G401.6 (cell line): ENCODE measurements at regions not wholly inside any gene's neighbourhood (a gene's known extent, or its start where the extent isn't known, plus 50 kb on each side); places are given as distances from the start of the nearest gene placed in this dataset.
"Not testable (repeated sequence)": the region's sequence is repeated elsewhere in the genome, so short reads cannot be mapped to it uniquely, and the experiment has no call there.

ENCODE experiments used
- FAIRE-seq: peaks from 2 replicates; lab custom pipeline; 2012; peaks lifted over from hg19 to GRCh38; lab: Jason Lieb, UNC

- no peak for FAIRE-seq
Measured at GRCh38 chr2:237217995-237218616, 132.4 kb downstream of the COPS8 start.

DNA sequence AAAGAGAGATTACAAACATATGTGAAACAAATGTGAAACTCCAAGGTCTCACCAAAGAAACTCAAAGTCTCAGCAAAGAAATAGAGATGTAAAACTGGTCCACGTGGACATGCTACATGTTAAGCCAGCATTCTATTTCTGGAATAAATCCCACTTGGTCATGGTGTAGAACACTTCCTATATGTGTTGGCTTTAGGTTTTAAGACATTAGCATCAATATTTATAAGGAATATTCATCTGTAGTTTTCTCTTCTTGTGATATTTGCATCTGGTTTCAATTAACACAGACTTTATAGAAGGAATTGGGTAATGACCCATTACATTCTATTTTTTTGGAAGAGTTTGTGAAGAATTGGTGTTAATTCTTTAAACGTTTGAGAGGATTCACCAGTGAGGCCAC, 133.1 kb downstream of the COPS8 start:
- FAIRE-seq = no peak

GRCh38 chr2:237219826-237220225, 134.1 kb downstream of the COPS8 start:
- FAIRE-seq = no peak

- no peak for FAIRE-seq
Measured at GRCh38 chr2:237221443-237221842, 135.8 kb downstream of the COPS8 start.

DNA sequence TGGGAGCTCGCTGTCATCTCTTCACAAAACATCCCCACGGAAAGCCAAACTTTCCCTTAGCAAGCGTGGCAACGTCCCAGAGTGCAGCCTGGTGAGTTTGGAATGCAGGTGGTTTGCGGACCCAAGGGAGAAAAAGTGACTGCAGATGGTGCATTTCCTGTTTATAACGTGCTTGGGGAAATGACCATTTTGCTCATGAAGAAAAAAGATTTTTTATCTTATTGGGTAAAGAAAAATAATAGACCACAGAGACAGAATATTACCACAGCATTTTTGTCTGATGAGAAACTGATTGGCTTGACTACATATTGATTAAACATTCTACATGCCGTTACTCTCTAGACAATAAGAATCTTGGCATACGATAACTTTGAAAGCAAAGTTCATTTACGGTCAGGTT, 136.5 kb downstream of the COPS8 start:
- FAIRE-seq = no peak

- no peak for FAIRE-seq
Measured at GRCh38 chr2:237222601-237223041, 136.9 kb downstream of the COPS8 start.

DNA sequence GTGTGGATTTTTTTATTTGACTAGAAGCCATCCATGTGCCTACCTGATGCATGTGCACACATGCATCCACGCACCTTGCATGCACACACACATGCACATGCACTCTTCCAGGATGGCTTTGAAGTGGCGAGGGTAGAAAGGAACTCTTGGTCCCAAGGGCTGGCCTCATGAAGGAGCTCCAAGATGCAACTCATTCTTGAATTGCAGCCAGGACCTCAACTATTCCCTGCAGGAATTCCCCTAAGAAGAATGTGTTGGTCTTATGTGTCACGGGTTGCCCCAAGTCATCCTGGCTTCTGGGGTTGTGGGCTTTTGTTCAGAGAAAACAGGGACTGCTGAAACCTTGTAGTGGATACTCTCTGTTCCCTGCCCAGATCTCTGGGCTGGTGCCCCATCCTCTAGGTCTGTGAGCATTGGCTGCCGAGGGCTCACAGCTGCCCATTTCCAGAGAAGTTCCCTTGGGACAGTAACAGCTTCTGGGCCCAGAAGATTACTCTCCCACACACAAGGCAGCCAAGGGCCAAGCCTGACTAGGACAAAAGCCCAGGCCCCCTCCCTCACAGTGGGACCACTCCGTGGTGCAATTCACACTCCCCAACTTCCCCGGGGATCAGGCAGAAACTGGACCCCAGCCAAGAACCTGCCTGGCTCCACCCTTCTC, 137.6 kb downstream of the COPS8 start:
- FAIRE-seq = no peak

DNA sequence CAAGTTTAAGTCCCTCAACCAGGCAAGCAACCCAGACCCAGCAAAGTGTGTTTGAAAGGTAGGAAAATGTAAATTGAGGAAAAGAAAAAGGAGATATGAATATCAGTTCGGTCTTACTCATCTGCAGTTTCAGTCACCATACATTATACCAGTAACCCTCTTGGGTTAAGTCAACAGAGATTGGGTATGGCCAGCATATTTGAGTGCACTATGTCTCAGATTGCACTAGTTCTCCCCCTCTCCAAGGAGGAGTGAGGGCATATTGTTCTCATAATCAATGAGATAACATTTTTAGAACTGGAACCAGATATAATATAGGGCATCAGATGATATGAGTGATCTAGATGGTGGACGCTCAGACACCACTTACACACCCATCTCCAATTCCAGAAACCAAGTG, 141.5 kb downstream of the COPS8 start:
- FAIRE-seq = no peak

- no peak for FAIRE-seq
Measured at GRCh38 chr2:237227592-237228280, 142.0 kb downstream of the COPS8 start.

DNA sequence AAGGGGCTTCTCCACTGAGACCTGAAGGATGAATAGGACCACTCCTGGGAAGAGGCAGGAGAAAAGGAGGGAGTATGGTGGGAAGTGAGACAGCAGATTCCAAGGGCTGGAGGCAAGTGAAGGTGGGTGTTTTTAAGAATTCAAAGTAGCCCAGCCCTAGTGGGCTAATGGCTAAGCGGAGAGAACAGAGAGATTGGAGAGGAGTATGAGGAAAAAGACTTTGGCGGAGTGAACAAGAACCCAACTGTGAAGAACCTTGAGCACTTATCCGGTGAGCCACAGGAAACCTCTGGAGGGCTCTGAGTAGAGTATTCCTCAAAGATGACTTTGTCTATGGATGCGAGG, 142.6 kb downstream of the COPS8 start:
- no peak for FAIRE-seq

GRCh38 chr2:237229905-237230304, 144.2 kb downstream of the COPS8 start:
- FAIRE-seq = no peak

DNA sequence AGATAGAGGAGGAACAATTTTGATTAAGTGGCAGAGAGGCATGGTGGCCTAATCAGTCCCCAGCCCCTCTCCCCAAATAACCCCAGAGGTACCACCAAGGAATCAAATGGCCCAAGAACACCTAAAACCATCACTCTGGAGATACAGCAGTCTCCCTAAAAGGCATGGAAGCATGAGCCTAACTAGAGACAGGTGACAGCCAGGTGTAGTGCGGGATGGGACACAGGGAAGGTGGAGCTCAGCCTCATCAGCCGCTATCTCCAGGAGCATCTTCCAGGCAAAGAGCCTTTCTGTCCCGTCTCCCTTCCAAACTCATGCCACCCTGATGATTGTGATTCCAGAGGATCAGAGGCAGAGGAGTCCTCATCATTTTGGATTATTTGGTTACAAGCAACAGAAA, 144.7 kb downstream of the COPS8 start:
- no peak for FAIRE-seq

DNA sequence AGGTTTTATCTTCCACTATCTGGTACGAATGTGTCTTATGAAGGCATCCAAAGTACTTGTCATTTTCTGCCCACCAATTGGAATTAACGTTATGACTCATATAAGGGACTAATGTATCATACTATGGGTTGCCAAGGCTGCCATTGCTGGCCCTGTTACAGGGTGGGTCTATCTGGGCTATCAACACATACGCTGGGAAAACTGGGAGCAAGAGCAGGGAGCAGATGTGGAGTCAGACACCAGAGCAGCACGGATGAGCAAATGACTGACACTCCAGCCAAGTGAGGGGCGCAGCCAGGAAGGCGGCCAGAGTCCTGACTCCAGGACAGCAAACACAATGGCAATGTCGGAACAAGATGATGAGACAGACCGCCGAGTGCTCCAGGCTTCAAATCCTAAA, 145.9 kb downstream of the COPS8 start:
- no peak for FAIRE-seq

- FAIRE-seq = no peak
Measured at GRCh38 chr2:237232166-237232565, 146.5 kb downstream of the COPS8 start.

GRCh38 chr2:237234268-237234667, 148.6 kb downstream of the COPS8 start:
- FAIRE-seq = no peak

GRCh38 chr2:237235383-237236095, 149.8 kb downstream of the COPS8 start:
- FAIRE-seq = no peak

DNA sequence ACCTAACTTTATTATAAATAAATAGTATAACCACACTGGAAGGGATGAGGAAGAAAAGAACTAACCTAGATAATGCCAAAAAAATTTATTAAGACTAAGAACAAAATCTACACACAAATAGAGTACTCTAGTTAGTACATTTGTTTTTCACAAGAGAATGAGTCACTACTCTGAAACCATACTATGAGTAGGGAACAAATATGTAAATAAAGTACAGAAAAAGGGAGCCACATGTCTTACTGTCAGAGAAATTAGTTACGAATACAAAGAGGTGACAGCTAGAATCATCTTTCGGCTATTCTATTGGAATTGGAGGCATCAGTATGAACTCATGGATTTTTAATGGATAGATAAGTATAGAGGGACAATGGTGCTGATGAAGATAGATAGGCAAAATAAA, 150.5 kb downstream of the COPS8 start:
- no peak for FAIRE-seq

- no peak for FAIRE-seq
Measured at GRCh38 chr2:237238249-237238648, 152.6 kb downstream of the COPS8 start.

DNA sequence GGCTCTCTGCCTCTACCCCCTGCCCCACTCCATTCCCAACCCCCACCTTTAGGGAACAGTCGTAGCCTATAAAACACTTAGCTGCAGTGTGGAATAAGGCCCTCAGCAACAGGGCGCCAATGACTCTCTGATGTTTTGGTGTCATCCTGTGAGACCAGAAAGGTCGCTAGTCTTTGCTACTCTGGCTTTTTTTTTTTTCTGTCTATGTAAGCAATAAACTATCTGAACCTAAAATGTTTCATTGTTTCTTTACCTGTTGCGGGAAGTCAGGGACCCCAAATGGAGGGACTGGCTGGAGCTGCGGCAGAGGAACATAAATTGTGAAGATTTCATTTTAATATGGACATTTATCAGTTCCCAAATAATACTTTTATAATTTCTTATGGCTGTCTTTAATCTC, 154.6 kb downstream of the COPS8 start:
- FAIRE-seq = no peak

DNA sequence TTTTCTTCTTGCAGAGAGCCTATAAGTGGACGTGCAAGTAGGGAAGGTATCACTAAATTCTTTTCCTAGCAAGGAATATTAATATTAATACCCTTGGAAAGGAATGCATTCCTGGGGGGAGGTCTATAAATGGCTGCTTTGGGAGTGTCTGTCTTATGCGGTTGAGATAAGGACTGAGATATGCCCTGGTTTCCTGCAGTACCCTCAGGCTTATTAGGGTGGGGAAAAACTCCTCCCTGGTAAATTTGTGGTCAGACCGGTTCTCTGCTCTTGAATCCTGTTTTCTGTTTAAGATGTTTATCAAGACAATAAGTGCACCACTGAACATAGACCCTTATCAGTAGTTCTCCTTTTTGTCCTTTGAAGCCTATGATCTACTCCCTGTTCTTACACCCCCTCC, 155.2 kb downstream of the COPS8 start:
- FAIRE-seq = not testable (repeated sequence)

GRCh38 chr2:237242091-237242536, 156.4 kb downstream of the COPS8 start:
- FAIRE-seq = no peak

DNA sequence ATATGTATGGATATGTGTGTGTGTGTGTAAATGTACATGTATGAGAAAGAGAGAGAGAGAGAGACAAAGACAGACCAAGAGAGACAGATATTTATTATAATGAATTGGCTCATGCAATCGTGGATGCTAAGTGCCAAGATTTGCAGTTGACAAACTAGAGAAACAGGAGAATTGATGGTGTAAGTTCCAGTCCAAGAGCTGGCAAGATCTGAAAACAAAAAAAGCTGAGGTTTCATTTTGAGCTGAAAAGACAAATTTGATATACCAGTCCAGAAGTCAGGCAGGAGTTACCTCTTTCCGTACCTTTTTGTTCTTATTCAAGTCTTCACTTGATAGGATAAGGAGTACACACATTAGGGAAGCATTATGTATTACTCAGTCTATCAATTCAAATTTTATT, 157.8 kb downstream of the COPS8 start:
- FAIRE-seq = no peak

DNA sequence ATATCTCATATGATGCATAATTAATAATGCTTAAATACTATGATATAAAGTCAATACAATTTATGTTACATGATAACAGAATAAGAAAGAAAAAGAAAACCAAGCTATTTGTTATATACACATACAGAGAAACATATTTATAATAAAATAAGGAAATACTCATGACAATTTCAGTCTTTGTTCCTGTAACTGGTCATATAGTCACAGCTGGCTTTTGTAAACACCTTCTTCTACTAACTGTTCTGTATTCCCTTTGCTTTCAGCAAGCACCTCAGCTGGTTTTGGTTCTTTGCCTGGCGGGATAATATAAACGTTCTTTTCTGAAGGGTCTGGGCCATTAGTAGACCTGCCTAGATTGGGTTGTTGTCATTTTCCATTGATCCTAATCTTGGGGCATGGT, 158.5 kb downstream of the COPS8 start:
- FAIRE-seq = no peak
